HCT116 (cell line): ENCODE measurements at regions not wholly inside any gene's neighbourhood (a gene's known extent, or its start where the extent isn't known, plus 50 kb on each side); places are given as distances from the start of the nearest gene placed in this dataset.

Experiments used
- ATAC-seq: fragments of 200-7000 bp; cut with Tn5 transposase; 2 replicates; pipeline ENCODE4 v1.9.1; 2020; ENCODE audit warnings: mild to moderate bottlenecking, moderate library complexity
- BruUV-seq: library from RNA; stranded (reverse); fragments of 400-500 nt; replicated peaks from 2 replicates; lab custom pipeline; 2021; lab: Mats Ljungman, UMichigan
- CTCF ChIA-PET: fragments of 300-600 bp; sonication (Branson Sonifier 250); formaldehyde crosslinking; loops from one replicate; lab custom pipeline; 2021; ENCODE audit warnings: antibody characterized with exemption; lab: Charles Lee
- POLR2A ChIA-PET: fragments of 300-600, 350-600 bp; sonication (Branson Sonifier 250); formaldehyde crosslinking; loops from one replicate; lab custom pipeline; 2021; ENCODE audit warnings: antibody characterized with exemption; lab: Charles Lee
- RAD21 ChIA-PET, 2 experiments: fragments of 300-600 bp; sonication (Branson Sonifier 250); formaldehyde crosslinking; loops; one replicate each; lab custom pipeline; 2023; ENCODE audit warnings: low total read pairs in 2 of 2; ENCODE audit not compliant: uncharacterized antibody in 2 of 2, unreplicated experiment in 2 of 2, low non-redundant PET in 1 of 2; lab: Charles Lee
- DNase-seq: peaks from one replicate; pipeline ENCODE4 v3.0.0-alpha.2; 2010; ENCODE audit warnings: low read depth, low spot score
- H2AFZ ChIP-seq: fragments of 200-600 bp; shearing (Covaris generic), sonication (generic); 2 replicates; pipeline ENCODE4 v1.6.1; 2017; ENCODE audit warnings: low read depth, mixed run types, mixed read lengths, antibody characterized with exemption, low read length; ENCODE audit not compliant: poor library complexity, severe bottlenecking
- H3K27ac ChIP-seq: 2 replicates; pipeline ENCODE4 v1.5.1; 2012; ENCODE audit warnings: low read depth, low read length
- H3K27me3 ChIP-seq: fragments of 200-600 bp; sonication (generic); 2 replicates; pipeline ENCODE4 v1.6.1; 2016; ENCODE audit warnings: mixed run types, low read length, mixed read lengths; ENCODE audit not compliant: insufficient read depth
- H3K36me3 ChIP-seq, 2 experiments: fragments of 200-500 bp in 1 of 2; fragments of 200-600 bp in 1 of 2; sonication (Bioruptor generic) in 1 of 2; sonication (generic) in 1 of 2; 2 replicates each; pipeline versions ENCODE4 v1.5.1 to v1.6.1; 2014 to 2016; ENCODE audit warnings: low read length in 2 of 2, inconsistent platforms in 1 of 2, mixed read lengths in 1 of 2, mixed run types in 1 of 2; ENCODE audit not compliant: insufficient read depth in 2 of 2, control insufficient read depth in 1 of 2
- H3K4me1 ChIP-seq, 2 experiments: fragments of 200-600 bp in 1 of 2; sonication (generic) in 1 of 2; 2 replicates each; pipeline versions ENCODE4 v1.5.1 to v1.6.1; 2012 to 2017; ENCODE audit warnings: low read length in 2 of 2, inconsistent platforms in 1 of 2, mild to moderate bottlenecking in 1 of 2, mixed read lengths in 1 of 2, mixed run types in 1 of 2, moderate library complexity in 1 of 2; ENCODE audit not compliant: insufficient read depth in 2 of 2, control insufficient read depth in 1 of 2
- H3K4me2 ChIP-seq: fragments of 200-600 bp; sonication (generic); 2 replicates; pipeline ENCODE4 v1.6.1; 2017; ENCODE audit warnings: mixed run types, low read length, mixed read lengths
- H3K4me3 ChIP-seq, 2 experiments: fragments of 200-600 bp in 1 of 2; sonication (generic) in 1 of 2; replicated peaks in 1 of 2; 2 replicates each; pipeline ENCODE4 v1.5.1; 2011 to 2016; ENCODE audit warnings: low read length in 2 of 2, control low read depth in 1 of 2, low read depth in 1 of 2, mild to moderate bottlenecking in 1 of 2, mixed read lengths in 1 of 2, mixed run types in 1 of 2
- H3K79me2 ChIP-seq: fragments of 200-600 bp; sonication (generic); 2 replicates; pipeline ENCODE4 v1.6.1; 2017; ENCODE audit warnings: mild to moderate bottlenecking, mixed run types, low read length, moderate library complexity, mixed read lengths; ENCODE audit not compliant: insufficient read depth
- H3K9ac ChIP-seq: fragments of 200-600 bp; sonication (generic); 2 replicates; pipeline ENCODE4 v1.6.1; 2016; ENCODE audit warnings: low read length, mixed read lengths
- H3K9me2 ChIP-seq: fragments of 200-600 bp; sonication (generic), shearing (Covaris generic); 2 replicates; pipeline ENCODE4 v1.6.1; 2017; ENCODE audit warnings: mixed run types, mild to moderate bottlenecking, moderate library complexity; ENCODE audit not compliant: insufficient read depth
- H3K9me3 ChIP-seq, 2 experiments: fragments of 200-500 bp in 1 of 2; fragments of 200-600 bp in 1 of 2; sonication (Bioruptor generic) in 1 of 2; sonication (generic) in 1 of 2; 2 replicates each; pipeline ENCODE4 v1.6.1; 2014 to 2017; ENCODE audit warnings: low read length in 2 of 2, mixed read lengths in 2 of 2, inconsistent platforms in 1 of 2, low read depth in 1 of 2, mild to moderate bottlenecking in 1 of 2, mixed run types in 1 of 2, moderate library complexity in 1 of 2; ENCODE audit not compliant: control insufficient read depth in 1 of 2, insufficient read depth in 1 of 2
- H4K20me1 ChIP-seq: fragments of 200-600 bp; sonication (generic), shearing (Covaris generic); 2 replicates; pipeline ENCODE4 v1.6.1; 2017; ENCODE audit warnings: mixed run types, mild to moderate bottlenecking, moderate library complexity; ENCODE audit not compliant: insufficient read depth
- CEBPB ChIP-seq: IDR thresholded peaks from 2 replicates; pipeline ENCODE4 v1.6.1; 2012; ENCODE audit warnings: low read depth
- EGR1 ChIP-seq: IDR thresholded peaks from 2 replicates; pipeline ENCODE4 v1.6.1; 2012; ENCODE audit warnings: low read depth
- ELF1 ChIP-seq: IDR thresholded peaks from 2 replicates; pipeline ENCODE4 v1.6.1; 2012; ENCODE audit warnings: low read depth, borderline replicate concordance
- EZH2 ChIP-seq: fragments of 200-600 bp; sonication (generic); IDR thresholded peaks from 2 replicates; pipeline ENCODE4 v1.6.1; 2017; ENCODE audit warnings: antibody characterized with exemption, mixed run types
- EZH2phosphoT487 ChIP-seq: fragments of 200-600 bp; IDR thresholded peaks from 2 replicates; pipeline ENCODE4 v1.6.1; 2018; ENCODE audit warnings: antibody characterized with exemption, borderline replicate concordance
- JUND ChIP-seq: IDR thresholded peaks from 2 replicates; pipeline ENCODE4 v1.6.1; 2012
- RAD21 ChIP-seq: IDR thresholded peaks from 2 replicates; pipeline ENCODE4 v1.6.1; 2012; ENCODE audit warnings: low read depth, mild to moderate bottlenecking
- SP1 ChIP-seq: IDR thresholded peaks from 2 replicates; pipeline ENCODE4 v1.6.1; 2012; ENCODE audit warnings: low read depth
- SRF ChIP-seq: IDR thresholded peaks from 2 replicates; pipeline ENCODE4 v1.6.1; 2012; ENCODE audit warnings: low read depth
- TCF7L2 ChIP-seq: IDR thresholded peaks from 2 replicates; pipeline ENCODE4 v1.7.0; 2011; ENCODE audit warnings: borderline replicate concordance, inconsistent platforms; ENCODE audit not compliant: insufficient read depth, insufficient read length; ENCODE audit errors: extremely low read depth
- YY1 ChIP-seq: IDR thresholded peaks from 2 replicates; pipeline ENCODE4 v1.6.1; 2011; ENCODE audit warnings: low read length, low read depth, moderate library complexity, mild to moderate bottlenecking; ENCODE audit not compliant: insufficient replicate concordance; ENCODE audit errors: extremely low read depth
- ZBTB33 ChIP-seq: IDR thresholded peaks from 2 replicates; pipeline ENCODE4 v1.6.1; 2011; ENCODE audit warnings: mild to moderate bottlenecking, low read length, moderate library complexity; ENCODE audit not compliant: insufficient replicate concordance; ENCODE audit errors: extremely low read depth
- intact Hi-C: fragments of 100-400 bp; cut with micrococcal nuclease; formaldehyde crosslinking; loops from 2 replicates; pipeline ENCODE4 v1.10.0; 2022

- no peaks in the 10 kb centered on the region for H3K36me3 ChIP-seq
- ChIA-PET POLR2A (no interaction called here), CTCF (no interaction called here), RAD21 (no interaction called here)
- H3K9ac ChIP-seq = no peak overlapping the region
- intact Hi-C loops = no loop called here
- no peaks in the 10 kb centered on the region for H3K27me3 ChIP-seq
- no peak overlapping the region for H3K27ac ChIP-seq
- ATAC-seq (no peak), DNase-seq (no peak)
- H3K79me2 ChIP-seq = 0 out of 2 replicates have a peak, but pooled peaks cover 6% of the 10 kb centered on the region
- no peaks in the 10 kb centered on the region for H3K9me2 ChIP-seq
- no peak overlapping the region for H2AFZ ChIP-seq
- TF ChIP-seq EZH2phosphoT487 (no peak), EZH2 (no peak), ELF1 (no peak), RAD21 (no peak), SRF (no peak), ZBTB33 (no peak)
- no peak overlapping the region for H3K4me2 ChIP-seq
- no peaks in the 10 kb centered on the region for H4K20me1 ChIP-seq
- no TSS peak for BruUV-seq
- no peak overlapping the region for H3K4me3 ChIP-seq
- H3K9me3 ChIP-seq = no peaks in the 10 kb centered on the region
- peaks cover 0 to 5% of the 10 kb centered on the region in 2 experiments; a peak in 1 of 4 replicates for H3K4me1 ChIP-seq
These were observed 508.1 kb downstream of the PCNX1 start for GRCh38 chr14:71415404-71415690.

- no peak overlapping the region for H3K27ac ChIP-seq
- TF ChIP-seq SP1 = no peak
- no peak for TF ChIP-seq EZH2
- TF ChIP-seq CEBPB = no peak
- no peak for TF ChIP-seq TCF7L2
- no peak for TF ChIP-seq ZBTB33
- no peak for TF ChIP-seq EZH2phosphoT487
- no peak for TF ChIP-seq EGR1
- no peak for TF ChIP-seq SRF
- no peak for TF ChIP-seq YY1
- no peak for TF ChIP-seq JUND
- TF ChIP-seq, all 23 proteins: peak for 0
- Histone ChIP-seq H3K36me3 (no peaks in the 10 kb centered on the region), H3K79me2 (0 out of 2 replicates have a peak, but pooled peaks cover 6% of the 10 kb centered on the region), H3K27me3 (no peaks in the 10 kb centered on the region), H3K9me3 (no peaks in the 10 kb centered on the region), H3K9ac (no peak overlapping the region), H2AFZ (no peak overlapping the region), H3K4me1 (peaks cover 0 to 5% of the 10 kb centered on the region in 2 experiments; a peak in 1 of 4 replicates), H3K4me2 (no peak overlapping the region), H3K4me3 (no peak overlapping the region), H4K20me1 (no peaks in the 10 kb centered on the region), H3K9me2 (no peaks in the 10 kb centered on the region)
- CTCF ChIA-PET = no interaction called here
- DNase-seq (no peak), ATAC-seq (no peak)
- no TSS peak for BruUV-seq
- RAD21 ChIA-PET = no interaction called here
- intact Hi-C loops = no loop called here
- POLR2A ChIA-PET = no interaction called here
These were observed 509.1 kb downstream of the PCNX1 start for GRCh38 chr14:71416392-71416791.
